IMR-90 (cell line): ENCODE measurements at regions not wholly inside any gene's neighbourhood (a gene's known extent, or its start where the extent isn't known, plus 50 kb on each side); places are given as distances from the start of the nearest gene placed in this dataset.

Experiments used
- ATAC-seq: fragments of 200-7000 bp; cut with Tn5 transposase; 2 replicates; pipeline ENCODE4 v1.9.1; 2020; ENCODE audit warnings: low read depth, mild to moderate bottlenecking, moderate library complexity
- BruUV-seq: library from RNA; stranded (reverse); fragments of 400-500 nt; replicated peaks from 2 replicates; lab custom pipeline; 2021; lab: Mats Ljungman, UMichigan
- CTCF ChIA-PET: fragments of 300-600 bp; formaldehyde crosslinking; extraction: SDS; loops from one replicate; lab custom pipeline; 2021; ENCODE audit warnings: antibody characterized with exemption; lab: Yijun Ruan, JAX
- POLR2A ChIA-PET: fragments of 300-600 bp; sonication (Branson Sonifier 250); formaldehyde crosslinking; loops from one replicate; lab custom pipeline; 2022; ENCODE audit warnings: antibody characterized with exemption; ENCODE audit not compliant: unreplicated experiment; lab: Charles Lee
- DNase-seq: peaks from one replicate; pipeline ENCODE4 v3.0.0; 2013
- H2AFZ ChIP-seq: replicated peaks from 2 replicates; pipeline ENCODE3; 2013; ENCODE audit warnings: low read length, mild to moderate bottlenecking; ENCODE audit not compliant: poor library complexity
- H2AK5ac ChIP-seq: 2 replicates; pipeline ENCODE4 v1.6.1; 2013; ENCODE audit warnings: low read depth, low read length, inconsistent platforms
- H2AK9ac ChIP-seq: replicated peaks from 2 replicates; pipeline ENCODE3; 2013; ENCODE audit warnings: mild to moderate bottlenecking, low read depth, low read length, moderate library complexity; ENCODE audit not compliant: poor library complexity
- H2BK120ac ChIP-seq: 2 replicates; pipeline ENCODE4 v1.6.1; 2013; ENCODE audit warnings: low read depth, low read length, inconsistent platforms
- H2BK15ac ChIP-seq: 3 replicates; pipeline ENCODE4 v1.6.1; 2013; ENCODE audit warnings: low read depth, low read length, inconsistent platforms
- H2BK20ac ChIP-seq: 2 replicates; pipeline ENCODE4 v1.6.1; 2013; ENCODE audit warnings: low read depth, mild to moderate bottlenecking, inconsistent platforms, low read length, moderate library complexity
- H2BK5ac ChIP-seq: 2 replicates; pipeline ENCODE4 v1.6.1; 2013; ENCODE audit warnings: mild to moderate bottlenecking, low read depth, low read length, inconsistent platforms; ENCODE audit not compliant: poor library complexity, severe bottlenecking
- H3K14ac ChIP-seq: replicated peaks from 2 replicates; pipeline ENCODE4 v1.6.1; 2013; ENCODE audit warnings: low read depth, low read length, inconsistent platforms
- H3K18ac ChIP-seq: 2 replicates; pipeline ENCODE4 v1.6.1; 2013; ENCODE audit warnings: low read depth, low read length, control low read depth
- H3K23ac ChIP-seq: 2 replicates; pipeline ENCODE4 v1.6.1; 2013; ENCODE audit warnings: low read depth, low read length, inconsistent platforms
- H3K27ac ChIP-seq: 2 replicates; pipeline ENCODE4 v1.5.1; 2013; ENCODE audit warnings: mild to moderate bottlenecking, control low read depth, low read length; ENCODE audit not compliant: insufficient read depth
- H3K27me3 ChIP-seq: 2 replicates; pipeline ENCODE4 v1.6.1; 2013; ENCODE audit warnings: low read length; ENCODE audit not compliant: control insufficient read depth, insufficient read depth
- H3K36me3 ChIP-seq: 2 replicates; pipeline ENCODE4 v1.6.1; 2013; ENCODE audit warnings: low read length, mixed read lengths; ENCODE audit not compliant: control insufficient read depth, insufficient read depth
- H3K4ac ChIP-seq: 2 replicates; pipeline ENCODE4 v1.6.1; 2013; ENCODE audit warnings: low read depth, low read length, inconsistent platforms
- H3K4me1 ChIP-seq: 2 replicates; pipeline ENCODE4 v1.6.1; 2013; ENCODE audit warnings: low read length, mixed read lengths; ENCODE audit not compliant: control insufficient read depth, insufficient read depth
- H3K4me2 ChIP-seq: 2 replicates; pipeline ENCODE4 v1.6.1; 2013; ENCODE audit warnings: low read depth, mild to moderate bottlenecking, control low read depth, low read length, moderate library complexity
- H3K4me3 ChIP-seq: 2 replicates; pipeline ENCODE4 v1.5.1; 2013; ENCODE audit warnings: low read depth, mild to moderate bottlenecking, control low read depth, low read length, moderate library complexity; ENCODE audit not compliant: insufficient read depth
- H3K56ac ChIP-seq: 2 replicates; pipeline ENCODE4 v1.6.1; 2013; ENCODE audit warnings: low read length, inconsistent platforms; ENCODE audit not compliant: insufficient read depth; ENCODE audit errors: extremely low read depth
- H3K79me1 ChIP-seq, 2 experiments: 2 replicates each; pipeline ENCODE4 v1.6.1; 2013; ENCODE audit warnings: low read length in 2 of 2, inconsistent platforms in 1 of 2, low read depth in 1 of 2
- H3K9ac ChIP-seq: 2 replicates; pipeline ENCODE4 v1.6.1; 2013; ENCODE audit warnings: low read depth, low read length, control low read depth
- H3K9me1 ChIP-seq: 2 replicates; pipeline ENCODE4 v1.6.1; 2013; ENCODE audit warnings: low read length, inconsistent platforms; ENCODE audit not compliant: insufficient read depth
- H3K9me3 ChIP-seq: 2 replicates; pipeline ENCODE4 v1.6.1; 2013; ENCODE audit warnings: low read length; ENCODE audit not compliant: control insufficient read depth, insufficient read depth
- H4K20me1 ChIP-seq: 2 replicates; pipeline ENCODE4 v1.6.1; 2013; ENCODE audit warnings: low read length, inconsistent platforms; ENCODE audit not compliant: insufficient read depth
- H4K5ac ChIP-seq: 2 replicates; pipeline ENCODE4 v1.6.1; 2013; ENCODE audit warnings: mild to moderate bottlenecking, low read depth, low read length, control low read depth
- H4K8ac ChIP-seq, 2 experiments: 2 replicates each; pipeline ENCODE4 v1.6.1; 2013; ENCODE audit warnings: low read depth in 2 of 2, low read length in 2 of 2, control low read depth in 1 of 2, inconsistent platforms in 1 of 2
- H4K91ac ChIP-seq: 2 replicates; pipeline ENCODE4 v1.6.1; 2013; ENCODE audit warnings: low read depth, low read length, inconsistent platforms; ENCODE audit not compliant: insufficient read depth
- CHD1 ChIP-seq: IDR thresholded peaks from 2 replicates; pipeline ENCODE4 v1.6.1; 2012; ENCODE audit warnings: low read depth, low read length, improper control_type of control experiment
- CTCF ChIP-seq: conservative IDR thresholded peaks from 2 replicates; pipeline ENCODE4 v1.5.1; 2012; ENCODE audit warnings: mild to moderate bottlenecking, low read depth, low read length, improper control_type of control experiment
- FOS ChIP-seq: fragments of 150-350 bp; IDR thresholded peaks from 2 replicates; pipeline ENCODE4 v1.6.1; 2016; ENCODE audit warnings: low read depth, low read length
- MAFK ChIP-seq: IDR thresholded peaks from 2 replicates; pipeline ENCODE4 v1.6.1; 2012; ENCODE audit warnings: low read depth, low read length, improper control_type of control experiment
- MAZ ChIP-seq: IDR thresholded peaks from 2 replicates; pipeline ENCODE4 v1.6.1; 2012; ENCODE audit warnings: low read depth, mild to moderate bottlenecking, low read length, improper control_type of control experiment, moderate library complexity, borderline replicate concordance
- MXI1 ChIP-seq: IDR thresholded peaks from 2 replicates; pipeline ENCODE4 v1.6.1; 2012; ENCODE audit warnings: low read depth, mild to moderate bottlenecking, low read length, moderate library complexity, borderline replicate concordance
- NFE2L2 ChIP-seq: fragments of 150-350 bp; IDR thresholded peaks from 2 replicates; pipeline ENCODE4 v1.6.1; 2016; ENCODE audit warnings: low read depth, mild to moderate bottlenecking, low read length
- POLR2A ChIP-seq: IDR thresholded peaks from 2 replicates; pipeline ENCODE4 v1.6.1; 2012; ENCODE audit warnings: mild to moderate bottlenecking, low read depth, low read length
- RAD21 ChIP-seq: IDR thresholded peaks from 2 replicates; pipeline ENCODE4 v1.6.1; 2012; ENCODE audit warnings: low read length, improper control_type of control experiment
- RCOR1 ChIP-seq: IDR thresholded peaks from 2 replicates; pipeline ENCODE4 v1.6.1; 2012; ENCODE audit warnings: mild to moderate bottlenecking, low read length, improper control_type of control experiment; ENCODE audit not compliant: insufficient replicate concordance
- RFX5 ChIP-seq: IDR thresholded peaks from 2 replicates; pipeline ENCODE4 v1.8.0; 2012; ENCODE audit warnings: low read depth, mild to moderate bottlenecking, low read length, moderate library complexity
- SMC3 ChIP-seq: fragments of 150-350 bp; IDR thresholded peaks from 2 replicates; pipeline ENCODE4 v1.6.1; 2016; ENCODE audit warnings: low read depth, mild to moderate bottlenecking, antibody characterized with exemption, low read length, moderate library complexity
- WGBS, 2 experiments: methylation state at CpG; one replicate each; pipeline versions ENCODE4 v1.1.5 to v1.1.7; 2013; ENCODE audit warnings: missing lambda C conversion rate in 2 of 2; ENCODE audit not compliant: insufficient read length in 1 of 2; ENCODE audit errors: extremely low coverage in 2 of 2; 5-methylcytosine and 5-hydroxymethylcytosine counted together
- dilution Hi-C: fragments of 300-500 bp; cut with HindIII; formaldehyde crosslinking; loops from one replicate; pipeline ENCODE4 v1.14.3; 2018; ENCODE audit warnings: low sequenced_read_pairs; ENCODE audit not compliant: unreplicated experiment
- in situ Hi-C: fragments of 300-500 bp; cut with MboI; formaldehyde crosslinking; loops from 3 replicates; pipeline ENCODE4 v1.14.3; 2019; ENCODE audit warnings: low sequenced_read_pairs, inconsistent platforms, mixed read lengths
- intact Hi-C: fragments of 100-400 bp; cut with micrococcal nuclease; formaldehyde crosslinking; loops from 2 replicates; pipeline ENCODE4 v1.10.0; 2022
- TF ChIP-seq, protein P1 (sequence below): fragments of 150-350 bp; IDR thresholded peaks from 2 replicates; pipeline ENCODE4 v1.6.1; 2016; ENCODE audit warnings: low read depth, mild to moderate bottlenecking, low read length, moderate library complexity, borderline replicate concordance
- TF ChIP-seq, protein P2 (sequence below): fragments of 150-350 bp; IDR thresholded peaks from 2 replicates; pipeline ENCODE4 v1.6.1; 2017; ENCODE audit warnings: mild to moderate bottlenecking, antibody characterized with exemption, low read length, low read depth

DNA sequence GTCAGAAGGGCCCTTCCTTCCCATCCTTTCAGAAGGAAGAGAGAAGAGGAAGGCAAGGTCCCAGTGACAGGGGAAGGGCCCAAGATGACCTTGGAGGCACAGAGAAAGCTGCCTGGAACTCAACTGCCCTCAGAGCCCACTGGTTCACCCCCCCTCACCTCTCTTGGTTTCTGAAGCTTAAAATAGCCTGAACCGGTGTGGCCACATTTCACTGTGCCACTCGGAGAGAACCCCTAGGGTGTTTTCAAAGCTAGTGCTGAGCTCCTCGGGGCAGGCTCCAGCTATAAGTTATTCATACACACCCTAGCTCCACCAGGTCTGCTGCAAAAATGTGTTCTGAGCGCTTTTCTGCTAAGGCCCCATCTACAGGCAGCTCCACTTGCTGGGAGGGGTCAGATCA lies 60.9 kb upstream of the ADRB1 start:
- Histone ChIP-seq H2BK20ac (no peak overlapping the region), H3K14ac (no peak overlapping the region), H3K4me1 (no peaks in the 10 kb centered on the region), H2AK5ac (no peak overlapping the region), H4K91ac (no peak overlapping the region), H3K23ac (no peak overlapping the region), H2AK9ac (no peak overlapping the region), H2AFZ (no peak overlapping the region), H2BK120ac (no peak overlapping the region), H3K79me1 (no peaks in the 10 kb centered on the region), H3K4ac (no peak overlapping the region), H3K56ac (no peak overlapping the region), H2BK5ac (no peak overlapping the region), H3K9ac (no peak overlapping the region), H4K8ac (no peak overlapping the region), H3K27ac (no peak overlapping the region), H2BK15ac (no peak overlapping the region), H3K36me3 (no peaks in the 10 kb centered on the region), H3K9me3 (no peaks in the 10 kb centered on the region), H3K4me2 (no peak overlapping the region), H3K4me3 (no peak overlapping the region), H3K18ac (no peak overlapping the region), H4K20me1 (no peaks in the 10 kb centered on the region), H3K27me3 (peaks cover 8% of the 10 kb centered on the region), H4K5ac (no peak overlapping the region), H3K9me1 (no peaks in the 10 kb centered on the region)
- TF ChIP-seq MAZ (no peak), CTCF (no peak), SMC3 (no peak), RAD21 (no peak), MAFK (no peak), FOS (no peak), RCOR1 (no peak), RFX5 (no peak), NFE2L2 (no peak), CHD1 (no peak), MXI1 (no peak), POLR2A (no peak)
- TF ChIP-seq, protein P1, sequence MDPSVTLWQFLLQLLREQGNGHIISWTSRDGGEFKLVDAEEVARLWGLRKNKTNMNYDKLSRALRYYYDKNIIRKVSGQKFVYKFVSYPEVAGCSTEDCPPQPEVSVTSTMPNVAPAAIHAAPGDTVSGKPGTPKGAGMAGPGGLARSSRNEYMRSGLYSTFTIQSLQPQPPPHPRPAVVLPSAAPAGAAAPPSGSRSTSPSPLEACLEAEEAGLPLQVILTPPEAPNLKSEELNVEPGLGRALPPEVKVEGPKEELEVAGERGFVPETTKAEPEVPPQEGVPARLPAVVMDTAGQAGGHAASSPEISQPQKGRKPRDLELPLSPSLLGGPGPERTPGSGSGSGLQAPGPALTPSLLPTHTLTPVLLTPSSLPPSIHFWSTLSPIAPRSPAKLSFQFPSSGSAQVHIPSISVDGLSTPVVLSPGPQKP, result no peak
- TF ChIP-seq, protein P2, sequence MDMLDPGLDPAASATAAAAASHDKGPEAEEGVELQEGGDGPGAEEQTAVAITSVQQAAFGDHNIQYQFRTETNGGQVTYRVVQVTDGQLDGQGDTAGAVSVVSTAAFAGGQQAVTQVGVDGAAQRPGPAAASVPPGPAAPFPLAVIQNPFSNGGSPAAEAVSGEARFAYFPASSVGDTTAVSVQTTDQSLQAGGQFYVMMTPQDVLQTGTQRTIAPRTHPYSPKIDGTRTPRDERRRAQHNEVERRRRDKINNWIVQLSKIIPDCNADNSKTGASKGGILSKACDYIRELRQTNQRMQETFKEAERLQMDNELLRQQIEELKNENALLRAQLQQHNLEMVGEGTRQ, result no peak
- DNase-seq (no peak), ATAC-seq (no peak)
- dilution Hi-C loops (no loop called here), intact Hi-C loops (no loop called here), in situ Hi-C loops (no loop called here)
- no CpG with 5 or more reads among the region's 4 CpGs for WGBS, 2 experiments
- ChIA-PET POLR2A (no interaction called here), CTCF (interaction anchor here (0.6 kb wide), 1 partner anchor 629 kb away, joined by 4 read pairs; no protein-coding TSS in a partner anchor)
- no TSS peak for BruUV-seq
